Sigmoid colon (tissue), 6 donors: ENCODE measurements at regions not wholly inside any gene's neighbourhood (a gene's known extent, or its start where the extent isn't known, plus 50 kb on each side); places are given as distances from the start of the nearest gene placed in this dataset.

Experiments
- DNase-seq: peaks from one replicate; pipeline ENCODE4 v3.0.0-alpha.2; 2019
- H3K27ac ChIP-seq, 4 donors: fragments of 200-600 bp; sonication (generic); one replicate each; pipeline ENCODE4 v1.5.1; 2016 to 2019; ENCODE audit warnings: mild to moderate bottlenecking in 1 of 4
- H3K27me3 ChIP-seq, 3 donors: fragments of 200-600 bp; sonication (generic); one replicate each; pipeline ENCODE4 v1.5.1; 2019; ENCODE audit warnings: mild to moderate bottlenecking in 1 of 3
- H3K36me3 ChIP-seq, 4 donors: fragments of 200-600 bp; sonication (generic); one replicate each; pipeline ENCODE4 v1.5.1; 2016 to 2019
- H3K4me1 ChIP-seq, 4 donors: fragments of 200-600 bp; sonication (generic); one replicate each; pipeline ENCODE4 v1.5.1; 2017 to 2019
- H3K4me3 ChIP-seq, 4 donors: fragments of 200-600 bp; sonication (generic); one replicate each; pipeline ENCODE4 v1.5.1; 2017 to 2019; ENCODE audit warnings: mild to moderate bottlenecking in 2 of 4, moderate library complexity in 1 of 4
- H3K9me3 ChIP-seq, 4 donors: fragments of 200-600 bp in 3 of 4; sonication (generic) in 3 of 4; one replicate each; pipeline versions ENCODE4 v1.5.1 to v1.6.1; 2013 to 2019
- CTCF ChIP-seq, 4 experiments: fragments of 450-650 bp in 3 of 4; fragments of 200-600 bp in 1 of 4; IDR thresholded peaks; one replicate each; pipeline ENCODE4 v1.5.1; 2016 to 2019; ENCODE audit warnings: antibody characterized with exemption in 4 of 4, mild to moderate bottlenecking in 3 of 4, moderate library complexity in 2 of 4
- EP300 ChIP-seq, 4 donors: sonication (generic); formaldehyde crosslinking; IDR thresholded peaks; one replicate each; pipeline ENCODE4 v1.6.1; 2017; ENCODE audit warnings: antibody characterized with exemption in 4 of 4
- POLR2A ChIP-seq, 2 donors: fragments of 450-650 bp; IDR thresholded peaks; one replicate each; pipeline ENCODE4 v1.6.1; 2016; ENCODE audit warnings: antibody characterized with exemption in 2 of 2, mild to moderate bottlenecking in 2 of 2, moderate library complexity in 2 of 2
- POLR2AphosphoS5 ChIP-seq, 4 donors: sonication (generic); formaldehyde crosslinking; IDR thresholded peaks; one replicate each; pipeline ENCODE4 v1.6.1; 2017; ENCODE audit warnings: antibody characterized with exemption in 4 of 4
- WGBS, 2 donors: extraction: QIAGEN DNeasy Blood & Tissue Kit; methylation state at CpG; one replicate each; pipeline ENCODE4 v1.1.7; 2013; 5-methylcytosine and 5-hydroxymethylcytosine counted together
- intact Hi-C: fragments of 100-400 bp; cut with DNase I; formaldehyde crosslinking; loops from one replicate; pipeline ENCODE4 v1.15.1; 2023
- donor health status: healthy with polysubstance abuse.
- donor health status: healthy.

GRCh38 chr1:102733491-102734236 lies 374.7 kb downstream of the COL11A1 start:
- Histone ChIP-seq H3K36me3 (no peaks in the 10 kb centered on the region), H3K4me3 (no peak overlapping the region), H3K27me3 (no peaks in the 10 kb centered on the region), H3K4me1 (no peaks in the 10 kb centered on the region), H3K9me3 (peaks cover 0 to 1% (median 0%) of the 10 kb centered on the region in 4 donors), H3K27ac (no peak overlapping the region)
- intact Hi-C loops = no loop called here
- WGBS, 2 donors = 86 to 88% methylated on average over 3 of the region's 3 CpGs
- no peak for DNase-seq
- no peak for TF ChIP-seq CTCF (IDR thresholded peaks at IDR 0.05)
- no peak for TF ChIP-seq POLR2A (IDR thresholded peaks at IDR 0.05)
- no peak for TF ChIP-seq POLR2AphosphoS5 (IDR thresholded peaks at IDR 0.05)
- TF ChIP-seq EP300 (IDR thresholded peaks at IDR 0.05) = no peak

GRCh38 chr1:102732927-102733326 lies 375.4 kb downstream of the COL11A1 start:
- Histone ChIP-seq H3K9me3 (peaks cover 0 to 1% (median 0%) of the 10 kb centered on the region in 4 donors), H3K4me1 (no peaks in the 10 kb centered on the region), H3K4me3 (no peak overlapping the region), H3K27ac (no peak overlapping the region), H3K27me3 (no peaks in the 10 kb centered on the region), H3K36me3 (no peaks in the 10 kb centered on the region)
- DNase-seq = no peak
- TF ChIP-seq CTCF (IDR thresholded peaks at IDR 0.05) (no peak), EP300 (IDR thresholded peaks at IDR 0.05) (no peak), POLR2AphosphoS5 (IDR thresholded peaks at IDR 0.05) (no peak), POLR2A (IDR thresholded peaks at IDR 0.05) (no peak)
- WGBS, 2 donors = 79 to 81% methylated on average over 1 of the region's 1 CpG
- intact Hi-C loops = no loop called here

GRCh38 chr1:102726417-102726816 lies 381.9 kb downstream of the COL11A1 start:
- Histone ChIP-seq H3K9me3 (no peaks in the 10 kb centered on the region), H3K27ac (no peak overlapping the region), H3K4me1 (no peaks in the 10 kb centered on the region), H3K27me3 (no peaks in the 10 kb centered on the region), H3K36me3 (no peaks in the 10 kb centered on the region), H3K4me3 (no peak overlapping the region)
- TF ChIP-seq EP300 (IDR thresholded peaks at IDR 0.05) = no peak
- TF ChIP-seq POLR2A (IDR thresholded peaks at IDR 0.05) = no peak
- no peak for TF ChIP-seq POLR2AphosphoS5 (IDR thresholded peaks at IDR 0.05)
- TF ChIP-seq CTCF (IDR thresholded peaks at IDR 0.05) = no peak
- no peak for DNase-seq
- intact Hi-C loops = no loop called here
- 80 to 94% methylated on average over 1 of the region's 1 CpG for WGBS, 2 donors

- no peaks in the 10 kb centered on the region for H3K27me3 ChIP-seq
- H3K9me3 ChIP-seq = no peaks in the 10 kb centered on the region
- 78 to 86% methylated on average over 1 of the region's 1 CpG for WGBS, 2 donors
- no peak overlapping the region for H3K4me3 ChIP-seq
- intact Hi-C loops = no loop called here
- no peak overlapping the region for H3K27ac ChIP-seq
- H3K4me1 ChIP-seq = no peaks in the 10 kb centered on the region
- no peak for TF ChIP-seq EP300 (IDR thresholded peaks at IDR 0.05)
- TF ChIP-seq POLR2AphosphoS5 (IDR thresholded peaks at IDR 0.05) = no peak
- TF ChIP-seq POLR2A (IDR thresholded peaks at IDR 0.05) = no peak
- no peak for TF ChIP-seq CTCF (IDR thresholded peaks at IDR 0.05)
- DNase-seq = no peak
- no peaks in the 10 kb centered on the region for H3K36me3 ChIP-seq
Observed at GRCh38 chr1:102724741-102725140, 383.6 kb downstream of the COL11A1 start.

GRCh38 chr1:102715150-102715549 lies 393.2 kb downstream of the COL11A1 start:
- DNase-seq = no peak
- intact Hi-C loops = no loop called here
- TF ChIP-seq POLR2AphosphoS5 (IDR thresholded peaks at IDR 0.05) (no peak), POLR2A (IDR thresholded peaks at IDR 0.05) (no peak), EP300 (IDR thresholded peaks at IDR 0.05) (no peak), CTCF (IDR thresholded peaks at IDR 0.05) (no peak)
- no peaks in the 10 kb centered on the region for H3K27me3 ChIP-seq
- H3K4me1 ChIP-seq = no peaks in the 10 kb centered on the region
- H3K36me3 ChIP-seq = no peaks in the 10 kb centered on the region
- no peak overlapping the region for H3K4me3 ChIP-seq
- no peak overlapping the region for H3K27ac ChIP-seq
- H3K9me3 ChIP-seq = no peaks in the 10 kb centered on the region
- WGBS, 2 donors = 75 to 83% methylated on average over 4 of the region's 4 CpGs
